DOHH2 (cell line): ENCODE measurements at regions not wholly inside any gene's neighbourhood (a gene's known extent, or its start where the extent isn't known, plus 50 kb on each side); places are given as distances from the start of the nearest gene placed in this dataset.

Experiments
- H3F3A ChIP-seq: fragments of 200-600 bp; sonication (generic), shearing (Covaris generic); 2 replicates; pipeline ENCODE4 v1.6.0; 2016; ENCODE audit warnings: antibody characterized with exemption, mild to moderate bottlenecking; ENCODE audit not compliant: control insufficient read depth, insufficient read depth
- H3K27ac ChIP-seq: fragments of 200-600 bp; sonication (generic); 2 replicates; pipeline ENCODE4 v1.5.1; 2014; ENCODE audit warnings: low read depth, mild to moderate bottlenecking, low read length, moderate library complexity
- H3K27me3 ChIP-seq: fragments of 200-600 bp; sonication (generic); 2 replicates; pipeline ENCODE4 v1.6.1; 2014; ENCODE audit warnings: mild to moderate bottlenecking, low read length, mixed read lengths; ENCODE audit not compliant: control insufficient read depth
- H3K36me3 ChIP-seq: fragments of 200-600 bp; sonication (generic); 2 replicates; pipeline ENCODE4 v1.6.1; 2014; ENCODE audit warnings: mild to moderate bottlenecking, low read length, moderate library complexity, mixed read lengths; ENCODE audit not compliant: control insufficient read depth
- H3K4me1 ChIP-seq: fragments of 200-600 bp; sonication (generic); 2 replicates; pipeline ENCODE4 v1.6.1; 2014; ENCODE audit warnings: mild to moderate bottlenecking, low read length, mixed read lengths; ENCODE audit not compliant: control insufficient read depth
- H3K4me2 ChIP-seq: fragments of 200-600 bp; sonication (generic); 2 replicates; pipeline ENCODE4 v1.6.0; 2014; ENCODE audit warnings: mild to moderate bottlenecking, low read length, moderate library complexity
- H3K4me3 ChIP-seq: fragments of 200-600 bp; sonication (generic); 2 replicates; pipeline ENCODE4 v1.5.1; 2014; ENCODE audit warnings: mild to moderate bottlenecking, low read length, mixed read lengths
- H3K79me2 ChIP-seq: fragments of 200-600 bp; sonication (generic); 2 replicates; pipeline ENCODE4 v1.6.1; 2014; ENCODE audit warnings: mild to moderate bottlenecking, low read length, mixed read lengths; ENCODE audit not compliant: control insufficient read depth
- H3K9me2 ChIP-seq: fragments of 200-600 bp; sonication (generic); replicated peaks from 2 replicates; pipeline ENCODE4 v1.6.1; 2014; ENCODE audit warnings: mild to moderate bottlenecking, low read length, mixed read lengths; ENCODE audit not compliant: control insufficient read depth
- H3K9me3 ChIP-seq: fragments of 200-600 bp; sonication (generic); 2 replicates; pipeline ENCODE4 v1.6.1; 2014; ENCODE audit warnings: antibody characterized with exemption, low read length, mixed read lengths; ENCODE audit not compliant: control insufficient read depth, insufficient read depth
- H4K20me1 ChIP-seq: fragments of 200-600 bp; sonication (generic); 2 replicates; pipeline ENCODE4 v1.6.0; 2014; ENCODE audit warnings: low read depth, mild to moderate bottlenecking, antibody characterized with exemption, low read length, moderate library complexity; ENCODE audit not compliant: control insufficient read depth, insufficient read depth
- EZH2phosphoT487 ChIP-seq: fragments of 200-600 bp; sonication (generic); IDR thresholded peaks from 2 replicates; pipeline ENCODE4 v1.6.1; 2017; ENCODE audit warnings: borderline replicate concordance, mild to moderate bottlenecking, antibody characterized with exemption, low read length, moderate library complexity, mixed read lengths
- TF ChIP-seq, protein P1 (sequence below): fragments of 200-600 bp; sonication (generic); IDR thresholded peaks from one replicate; pipeline ENCODE4 v1.5.1; 2014; ENCODE audit warnings: antibody characterized with exemption, mild to moderate bottlenecking, low read depth, low read length; ENCODE audit not compliant: poor library complexity, severe bottlenecking

- Histone ChIP-seq H3K27ac (no peak overlapping the region), H3K4me3 (no peak overlapping the region)
Observed at GRCh38 chr5:114839360-114839759, 330.3 kb downstream of the TRIM36 start.

GRCh38 chr5:114838937-114839336 is 330.8 kb downstream of the TRIM36 start:
- H4K20me1 ChIP-seq, result no peaks in the 10 kb centered on the region
- TF ChIP-seq, protein P1, sequence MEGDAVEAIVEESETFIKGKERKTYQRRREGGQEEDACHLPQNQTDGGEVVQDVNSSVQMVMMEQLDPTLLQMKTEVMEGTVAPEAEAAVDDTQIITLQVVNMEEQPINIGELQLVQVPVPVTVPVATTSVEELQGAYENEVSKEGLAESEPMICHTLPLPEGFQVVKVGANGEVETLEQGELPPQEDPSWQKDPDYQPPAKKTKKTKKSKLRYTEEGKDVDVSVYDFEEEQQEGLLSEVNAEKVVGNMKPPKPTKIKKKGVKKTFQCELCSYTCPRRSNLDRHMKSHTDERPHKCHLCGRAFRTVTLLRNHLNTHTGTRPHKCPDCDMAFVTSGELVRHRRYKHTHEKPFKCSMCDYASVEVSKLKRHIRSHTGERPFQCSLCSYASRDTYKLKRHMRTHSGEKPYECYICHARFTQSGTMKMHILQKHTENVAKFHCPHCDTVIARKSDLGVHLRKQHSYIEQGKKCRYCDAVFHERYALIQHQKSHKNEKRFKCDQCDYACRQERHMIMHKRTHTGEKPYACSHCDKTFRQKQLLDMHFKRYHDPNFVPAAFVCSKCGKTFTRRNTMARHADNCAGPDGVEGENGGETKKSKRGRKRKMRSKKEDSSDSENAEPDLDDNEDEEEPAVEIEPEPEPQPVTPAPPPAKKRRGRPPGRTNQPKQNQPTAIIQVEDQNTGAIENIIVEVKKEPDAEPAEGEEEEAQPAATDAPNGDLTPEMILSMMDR, result no peak
- TF ChIP-seq EZH2phosphoT487, result no peak
- no peaks in the 10 kb centered on the region for H3K79me2 ChIP-seq
- no peaks in the 10 kb centered on the region for H3K9me3 ChIP-seq
- no peaks in the 10 kb centered on the region for H3K9me2 ChIP-seq
- no peaks in the 10 kb centered on the region for H3K4me1 ChIP-seq
- H3K4me3 ChIP-seq, result no peak overlapping the region
- no peak overlapping the region for H3K27ac ChIP-seq
- H3K27me3 ChIP-seq, result no peaks in the 10 kb centered on the region
- H3F3A ChIP-seq, result no peaks in the 10 kb centered on the region
- H3K36me3 ChIP-seq, result no peaks in the 10 kb centered on the region
- no peak overlapping the region for H3K4me2 ChIP-seq

More at GRCh38 chr5:114839360-114839759, 330.3 kb downstream of the TRIM36 start:
- no peak overlapping the region for H3K4me2 ChIP-seq
- no peaks in the 10 kb centered on the region for H3K9me3 ChIP-seq
- H4K20me1 ChIP-seq, result no peaks in the 10 kb centered on the region
- no peaks in the 10 kb centered on the region for H3K27me3 ChIP-seq
- no peaks in the 10 kb centered on the region for H3K36me3 ChIP-seq
- TF ChIP-seq, protein P1, result no peak
- TF ChIP-seq EZH2phosphoT487, result no peak
- no peaks in the 10 kb centered on the region for H3K4me1 ChIP-seq
- no peaks in the 10 kb centered on the region for H3K79me2 ChIP-seq
- no peaks in the 10 kb centered on the region for H3F3A ChIP-seq
- no peaks in the 10 kb centered on the region for H3K9me2 ChIP-seq

DNA sequence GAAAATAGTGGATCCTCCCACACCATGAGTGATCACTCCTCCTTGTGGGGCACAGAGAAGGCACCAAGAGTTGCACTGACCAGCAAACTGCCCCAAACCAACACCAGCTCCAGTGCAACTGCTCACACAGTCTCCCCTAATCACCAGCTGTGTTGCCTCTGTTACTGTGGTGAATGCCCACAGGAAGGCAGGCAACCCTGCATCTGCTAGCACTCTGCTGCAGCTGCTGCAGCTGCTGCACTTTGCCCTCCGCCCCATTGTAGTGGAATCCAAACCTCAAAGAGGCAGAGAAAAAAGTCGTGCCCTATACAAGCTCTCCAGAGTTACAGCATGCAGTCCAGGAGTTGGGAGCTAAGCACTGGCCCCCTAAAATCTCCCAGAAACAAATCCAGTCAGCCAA is 339.6 kb downstream of the TRIM36 start:
- Histone ChIP-seq H3K9me2 (no peaks in the 10 kb centered on the region), H3K4me2 (no peak overlapping the region), H3K4me1 (no peaks in the 10 kb centered on the region), H3K36me3 (no peaks in the 10 kb centered on the region), H3K4me3 (no peak overlapping the region), H3K79me2 (no peaks in the 10 kb centered on the region), H3K27me3 (no peaks in the 10 kb centered on the region), H3K9me3 (no peaks in the 10 kb centered on the region; the same call in 1 of the 2 replicates), H3K27ac (no peak overlapping the region), H3F3A (no peaks in the 10 kb centered on the region), H4K20me1 (no peaks in the 10 kb centered on the region)
- TF ChIP-seq, protein P1, result no peak
- TF ChIP-seq EZH2phosphoT487, result no peak
